SKM-1 treated with dmso at 0.1 percent for 144 hours (cell line): ENCODE measurements at regions not wholly inside any gene's neighbourhood (a gene's known extent, or its start where the extent isn't known, plus 50 kb on each side); places are given as distances from the start of the nearest gene placed in this dataset.

Source experiments
- DNase-seq: peaks from one replicate; lab custom pipeline; 2025; ENCODE audit not compliant: unreplicated experiment; lab: John Stamatoyannopoulos, UW

DNA sequence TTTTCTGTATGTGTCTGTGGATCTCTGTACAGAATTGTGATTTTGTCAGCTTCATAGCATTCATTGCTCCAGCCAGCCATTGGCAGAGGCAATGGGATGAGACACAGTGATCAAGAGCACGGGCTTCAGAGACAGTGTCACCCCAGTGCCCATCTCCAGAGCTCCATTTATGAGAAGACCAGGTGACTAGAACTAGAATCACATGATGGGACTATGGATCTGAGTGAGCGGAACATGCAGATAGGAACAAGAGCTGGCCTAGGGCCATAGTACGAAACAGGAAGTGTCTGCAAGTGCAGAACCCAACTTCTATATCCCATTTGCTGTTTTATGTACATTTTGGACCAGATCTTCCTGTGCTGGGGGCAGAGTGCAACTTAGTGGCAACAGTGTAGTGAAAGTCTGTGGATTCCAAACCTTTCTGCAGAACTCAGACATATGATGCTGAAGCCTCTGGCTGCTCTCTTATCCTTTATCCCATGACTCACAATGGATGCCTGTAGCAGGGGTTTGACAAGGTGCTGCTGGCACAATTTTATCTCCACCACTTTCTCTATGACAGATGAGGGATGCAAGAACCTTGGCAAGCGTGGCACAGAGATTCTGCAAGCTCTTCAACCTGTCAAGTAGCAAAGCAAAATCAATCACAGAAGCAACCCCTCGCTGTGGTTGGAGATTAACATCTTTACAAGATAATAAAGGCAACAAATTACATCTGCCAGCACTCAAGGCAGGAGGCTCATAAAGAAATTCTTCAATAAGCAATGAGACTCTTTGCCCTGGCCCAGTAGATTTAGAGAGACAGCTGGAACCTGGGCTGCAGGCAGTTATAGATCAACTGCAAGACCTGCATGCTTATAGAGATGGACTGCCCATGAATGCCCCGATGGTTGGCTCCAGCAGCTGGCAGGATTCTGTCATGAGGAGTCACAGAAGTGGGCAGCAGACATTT lies 681.3 kb downstream of the TNS3 start:
- no peak for DNase-seq

DNA sequence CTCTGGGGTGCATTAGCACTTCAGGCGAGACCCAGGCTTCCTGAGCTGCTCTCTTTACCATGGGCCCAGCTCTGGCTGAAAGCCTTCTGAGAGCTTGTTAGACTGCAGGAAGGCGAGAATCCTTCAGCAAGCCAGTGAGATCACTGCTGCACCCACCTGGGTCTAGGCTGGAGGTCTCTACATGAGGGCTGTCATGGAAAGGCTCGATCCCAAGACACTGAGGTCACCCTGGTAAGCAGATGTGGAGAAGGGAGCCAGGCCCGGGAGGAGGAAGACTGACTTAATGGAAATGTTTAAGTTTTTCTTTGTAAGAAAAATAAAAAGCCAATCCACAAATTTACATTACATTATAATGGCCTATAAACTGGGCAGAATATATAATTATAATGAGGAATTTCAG lies 684.5 kb downstream of the TNS3 start:
- no peak for DNase-seq

DNA sequence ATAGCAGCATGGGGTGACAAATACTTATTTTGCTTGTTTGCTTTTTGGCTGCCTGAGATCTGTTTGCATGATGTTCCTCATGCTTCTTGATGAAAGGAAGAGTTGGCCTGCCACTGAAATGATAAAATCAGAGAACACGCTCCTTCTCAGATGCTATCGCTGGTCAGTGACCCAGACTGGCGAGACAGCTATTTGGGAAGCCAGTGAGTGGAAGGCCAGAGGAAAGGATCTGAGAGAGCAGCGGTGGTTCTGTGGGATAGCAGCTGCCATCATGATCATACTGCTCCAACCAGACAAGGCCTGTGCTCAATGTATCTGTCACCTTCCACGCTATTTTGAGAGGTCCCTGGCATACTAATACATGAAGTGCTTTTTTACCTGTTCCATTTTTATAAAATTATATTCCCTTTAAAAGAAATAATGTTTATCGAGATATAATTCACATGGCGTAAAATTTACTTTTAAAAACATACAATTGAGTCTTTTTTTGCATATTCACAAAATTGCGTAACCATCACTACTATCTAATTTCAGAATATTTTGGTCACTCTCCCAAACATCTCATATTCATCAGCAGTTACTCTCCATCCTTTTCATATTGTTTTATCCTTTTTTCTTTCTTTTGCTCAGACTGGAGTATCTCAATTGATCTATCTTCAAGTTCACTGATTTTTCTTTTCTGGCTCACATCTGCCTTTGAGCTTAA lies 695.1 kb downstream of the TNS3 start:
- DNase-seq = no peak

DNA sequence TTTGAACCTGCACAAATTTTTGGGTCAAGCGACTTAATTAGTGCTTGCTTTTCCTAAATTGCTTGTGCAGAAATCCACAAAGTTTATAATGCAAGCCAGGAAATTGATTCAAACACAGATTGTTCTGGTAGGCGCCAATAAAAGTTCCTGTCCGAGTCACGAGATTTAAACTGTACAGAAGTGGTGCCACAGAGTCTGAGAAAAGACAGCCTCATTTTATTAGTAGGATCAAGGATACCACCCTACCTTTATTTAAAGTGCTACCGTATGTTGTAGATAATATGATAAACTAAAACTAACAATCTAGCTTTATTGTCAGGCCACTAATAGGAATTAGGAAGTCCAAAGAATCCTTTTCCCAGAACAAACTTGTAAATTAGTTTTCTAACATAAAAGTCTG lies 696.7 kb downstream of the TNS3 start:
- no peak for DNase-seq

DNA sequence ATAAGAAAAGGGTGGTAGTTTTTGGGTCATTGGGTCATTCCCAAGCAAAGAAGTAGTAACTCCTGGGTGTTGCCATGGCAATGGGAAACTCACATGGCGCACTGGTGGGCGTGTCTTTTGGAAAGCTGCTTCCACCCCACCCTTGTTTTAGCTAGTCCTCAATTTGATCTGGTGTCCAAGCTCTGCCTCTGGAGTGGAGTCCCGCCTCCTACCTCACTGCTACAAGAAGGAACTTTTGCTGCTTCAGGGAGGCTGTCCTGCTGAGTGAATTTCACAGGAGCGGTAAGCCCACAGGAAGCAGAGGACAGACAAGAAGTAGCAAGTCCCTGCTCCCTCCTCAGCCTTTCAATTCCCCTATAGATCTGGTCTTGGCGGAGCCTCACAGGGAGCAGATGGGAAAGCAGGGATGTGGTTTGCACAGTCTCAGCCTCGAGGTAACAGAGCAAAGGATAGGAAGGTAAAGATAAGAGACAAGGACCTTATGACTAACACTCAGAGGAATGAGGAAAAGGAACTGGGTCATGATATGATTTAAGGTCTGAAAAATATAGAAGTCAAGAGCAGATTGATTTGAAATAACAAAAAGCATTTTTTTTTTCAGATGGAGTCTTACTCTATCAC lies 700.3 kb downstream of the TNS3 start:
- DNase-seq = no peak

DNA sequence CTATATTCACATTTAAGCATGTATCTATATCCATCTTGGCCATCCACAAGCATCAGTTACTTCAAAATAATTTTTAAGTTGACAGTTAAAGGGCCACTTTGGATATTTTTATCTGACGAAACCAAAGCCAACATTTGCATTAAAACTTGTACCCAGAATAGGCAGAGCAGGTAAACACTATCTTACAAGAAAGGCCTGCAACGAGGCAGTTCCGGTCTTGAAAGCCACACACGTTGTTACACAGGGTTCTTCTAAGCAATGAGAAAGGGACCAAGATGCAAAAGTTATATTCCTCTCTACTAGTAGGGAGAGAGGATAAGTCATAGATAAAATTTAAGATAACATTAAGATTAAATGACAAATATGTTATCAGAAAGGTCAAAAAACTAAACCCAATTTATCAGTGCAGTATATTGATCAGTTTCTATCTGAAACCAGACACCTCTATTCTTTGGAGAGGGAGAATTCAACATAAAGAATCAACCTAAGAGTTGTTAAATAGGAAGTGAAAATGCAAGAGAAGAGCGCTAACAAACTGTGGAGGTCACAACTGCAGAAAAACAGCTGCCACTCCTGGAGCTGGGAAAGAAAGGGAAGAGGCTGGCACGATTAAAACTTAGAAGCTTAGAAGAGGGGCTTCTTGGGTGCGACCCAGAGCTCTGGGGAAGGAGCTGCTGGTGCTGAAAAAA lies 701.3 kb downstream of the TNS3 start:
- no peak for DNase-seq

DNA sequence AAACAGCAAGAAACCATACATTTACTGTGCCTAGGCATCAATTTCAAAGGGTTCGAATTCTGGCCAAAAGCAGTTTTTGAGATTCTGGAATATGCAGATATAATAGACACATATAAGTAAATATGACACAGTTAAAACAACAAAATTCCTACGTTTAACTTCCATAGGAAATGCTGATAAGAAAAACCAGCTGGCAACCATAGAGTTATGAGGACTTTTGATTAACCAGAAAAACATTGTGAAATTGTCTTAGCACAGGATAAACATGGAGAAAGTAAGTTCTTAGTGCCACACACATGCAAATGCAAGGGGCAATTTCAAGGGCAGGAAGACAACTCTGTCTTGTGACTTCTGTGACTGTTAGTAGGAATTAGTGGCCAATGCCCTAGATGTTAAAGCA lies 702.1 kb downstream of the TNS3 start:
- DNase-seq = no peak

DNA sequence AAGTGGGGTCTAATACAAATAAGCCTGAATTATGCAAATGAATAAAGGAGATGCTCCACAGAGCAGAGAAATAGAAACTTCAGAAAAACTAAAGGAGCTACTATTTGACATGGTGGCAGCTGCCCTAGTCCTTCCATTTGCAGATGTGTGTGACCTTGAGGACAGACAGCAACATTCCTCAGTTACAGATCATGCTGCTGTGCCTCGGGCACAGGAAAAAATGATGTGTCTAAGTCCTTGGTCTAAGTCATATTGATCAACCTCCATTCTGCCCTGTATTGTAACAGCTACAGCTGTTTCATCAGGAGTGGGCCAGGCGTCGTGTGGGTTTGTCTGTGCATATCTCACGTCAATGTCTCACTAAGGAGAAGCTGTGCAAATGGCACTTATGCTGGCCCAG lies 710.4 kb downstream of the TNS3 start:
- no peak for DNase-seq

DNA sequence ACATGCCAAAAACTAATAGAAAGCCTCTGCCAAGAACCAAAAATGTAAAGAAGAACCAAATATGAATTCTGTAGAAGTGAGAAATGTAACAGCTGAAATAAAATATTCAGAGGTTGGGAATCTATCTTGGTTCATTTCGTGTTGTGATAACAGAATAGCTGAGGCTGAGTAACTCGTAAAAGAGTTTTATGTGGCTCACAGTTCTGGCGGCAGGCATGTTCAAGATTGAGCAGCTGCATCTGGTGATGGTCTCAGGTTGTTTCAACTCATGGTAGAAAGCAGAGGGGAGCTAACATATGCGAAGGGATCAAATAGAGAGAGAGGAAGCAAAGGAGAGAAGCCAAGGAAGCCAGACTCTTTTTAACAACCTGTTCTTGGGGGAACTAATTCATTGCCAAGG lies 717.2 kb downstream of the TNS3 start:
- DNase-seq = no peak

DNA sequence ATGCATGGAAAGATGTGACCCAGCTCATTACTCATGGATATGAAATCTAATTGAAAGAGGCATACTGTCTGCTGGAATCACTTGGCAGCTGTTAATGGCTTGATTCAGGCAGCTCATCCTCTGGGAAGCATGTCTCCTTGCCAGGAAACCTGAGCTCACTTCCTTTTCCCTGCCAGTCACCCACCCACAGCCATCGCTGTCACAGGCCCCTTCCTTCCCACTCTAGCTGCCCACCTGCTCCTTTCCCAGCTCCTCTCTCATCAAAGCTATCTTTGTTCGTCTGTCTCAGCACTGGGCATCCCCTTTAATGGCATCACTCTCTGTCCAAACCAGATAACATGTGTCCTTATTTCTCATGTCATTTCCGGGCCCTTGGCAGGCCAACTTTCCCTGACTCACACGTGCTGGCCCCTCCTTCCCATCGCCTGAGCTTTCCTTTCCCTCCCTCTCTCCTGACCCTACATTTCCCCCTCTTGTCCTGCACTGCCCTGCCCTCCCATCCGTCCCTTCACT lies 721.9 kb downstream of the TNS3 start:
- DNase-seq = no peak

DNA sequence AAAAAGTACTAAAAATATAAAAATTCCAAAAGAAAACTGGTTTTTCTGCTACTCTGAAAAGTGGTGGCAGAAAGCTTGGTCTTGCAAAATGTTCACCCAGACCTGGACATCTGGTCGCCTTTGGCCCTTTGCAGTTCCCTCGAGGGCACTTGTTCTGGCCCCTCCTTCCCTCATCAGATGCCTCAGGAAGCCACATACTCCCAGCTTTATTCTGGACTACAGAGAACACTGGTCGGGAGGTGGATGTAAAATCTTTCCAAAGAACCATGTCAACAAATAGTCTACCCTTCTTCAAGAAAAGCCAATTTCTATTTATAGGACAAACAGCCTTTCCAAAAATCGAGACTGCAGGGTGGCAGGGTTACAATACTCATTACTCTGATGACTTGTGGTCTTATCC lies 726.1 kb downstream of the TNS3 start:
- no peak for DNase-seq

DNA sequence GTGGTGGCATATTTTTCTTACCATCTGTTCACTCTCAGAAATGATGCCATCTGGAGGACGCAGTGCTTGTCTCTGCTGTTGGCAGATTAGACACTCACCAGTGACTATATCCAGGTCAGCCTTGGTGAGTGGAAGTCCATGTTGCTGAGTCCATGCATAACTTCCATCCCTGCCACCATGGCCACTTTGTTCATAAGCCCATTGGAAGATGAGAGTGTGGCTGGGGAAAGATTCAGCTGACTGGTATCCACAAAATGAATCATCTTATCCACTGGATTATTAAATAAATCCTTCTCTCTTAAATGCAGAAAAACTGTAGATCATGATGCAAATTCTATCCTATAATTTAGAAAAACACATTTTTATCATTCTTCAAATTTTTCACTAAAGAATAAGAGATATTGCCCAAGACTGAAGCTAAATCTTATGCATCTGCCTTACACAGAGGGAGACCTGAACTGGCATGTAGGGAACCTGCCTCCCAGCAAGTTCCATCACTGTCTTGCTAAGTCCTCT lies 726.9 kb downstream of the TNS3 start:
- DNase-seq = no peak

DNA sequence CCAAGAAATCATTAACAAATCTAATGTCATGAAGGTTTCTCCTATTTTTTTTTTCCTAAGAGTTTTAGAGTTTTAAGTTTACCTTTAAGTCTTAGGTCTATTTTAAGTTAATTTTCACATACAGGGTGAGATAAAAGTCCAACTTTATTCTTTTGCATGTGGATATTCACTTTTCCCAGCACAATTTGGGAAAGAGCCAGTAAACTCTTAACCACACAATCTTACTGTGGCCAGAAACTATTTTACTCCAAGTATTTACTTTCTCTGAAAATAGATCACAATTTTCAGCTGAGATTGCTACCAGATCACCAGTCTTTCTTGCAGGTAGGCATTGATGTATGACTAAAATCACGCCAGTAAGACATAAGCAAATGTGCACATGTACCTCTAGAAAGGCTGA lies 728.5 kb downstream of the TNS3 start:
- no peak for DNase-seq

DNA sequence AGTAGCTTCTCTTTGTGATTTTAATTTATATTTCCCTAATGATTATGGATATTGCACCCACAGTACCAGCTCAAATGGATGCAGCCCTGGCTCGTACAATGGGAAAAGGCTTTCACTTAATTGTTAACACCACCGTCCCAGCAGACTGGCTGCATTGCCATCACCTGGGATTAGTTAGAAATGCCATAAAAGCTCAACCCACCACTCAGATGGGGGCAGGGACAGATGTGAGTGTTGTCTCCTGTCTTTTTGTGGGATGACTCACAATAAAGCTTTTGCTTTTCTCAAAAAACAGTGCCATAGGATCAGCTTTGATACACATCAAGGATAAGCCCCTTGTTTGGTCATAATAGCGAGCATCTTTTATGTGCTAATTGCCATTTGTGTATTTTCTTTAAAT lies 729.1 kb downstream of the TNS3 start:
- DNase-seq = no peak

DNA sequence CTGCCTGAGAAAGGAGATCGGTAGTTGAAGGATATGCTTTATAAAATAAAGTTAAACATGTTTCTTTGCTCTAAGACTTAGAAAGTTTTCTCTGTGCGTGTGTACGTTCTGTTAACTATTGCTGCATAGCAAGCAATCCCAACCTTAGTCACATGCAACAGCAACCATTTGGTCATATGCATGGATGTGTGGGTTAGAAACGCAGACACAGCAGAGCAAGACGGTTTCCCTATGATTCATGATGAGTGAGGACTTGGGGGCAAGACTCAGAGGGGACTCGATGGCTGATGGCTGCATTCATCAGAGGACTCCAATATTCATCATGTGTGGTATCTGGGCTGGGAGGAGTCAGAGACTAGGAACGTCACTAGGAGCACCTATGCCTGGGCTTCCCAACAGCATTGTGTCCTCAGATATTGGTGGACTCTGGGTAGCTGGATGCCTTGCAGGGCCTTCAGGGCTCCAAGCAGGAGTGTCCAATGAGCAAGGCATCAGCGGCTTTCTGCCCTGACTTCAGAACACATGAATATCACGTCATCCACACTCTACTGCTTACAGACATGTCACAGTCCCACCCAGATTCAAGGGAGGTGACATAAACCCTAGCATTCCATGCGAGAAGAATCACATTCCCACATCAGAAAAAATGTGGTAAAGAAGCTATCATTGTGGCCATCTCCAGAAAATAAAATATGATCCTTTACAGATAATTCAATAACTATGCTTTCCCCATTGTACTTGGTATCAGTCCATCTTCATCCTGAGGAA lies 731.2 kb downstream of the TNS3 start:
- DNase-seq = no peak

DNA sequence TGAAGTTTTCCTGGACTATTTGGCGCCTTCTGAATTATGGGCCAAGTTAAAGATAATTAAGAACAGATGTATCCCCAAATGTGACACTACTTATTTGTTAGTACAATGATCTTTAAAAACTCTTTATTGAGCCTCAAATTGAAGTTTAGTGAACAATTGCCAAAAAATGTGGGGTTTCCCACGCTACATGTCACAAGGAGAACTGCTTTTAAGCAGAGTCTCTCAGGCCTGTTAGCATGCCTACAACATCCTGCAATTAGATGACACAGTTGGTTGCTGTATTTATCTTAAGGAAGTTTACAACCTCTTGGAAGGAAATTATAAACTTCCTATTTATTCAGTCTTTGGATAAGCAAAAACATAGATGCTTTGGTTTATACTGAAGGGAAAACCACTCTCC lies 733.0 kb downstream of the TNS3 start:
- DNase-seq = no peak

DNA sequence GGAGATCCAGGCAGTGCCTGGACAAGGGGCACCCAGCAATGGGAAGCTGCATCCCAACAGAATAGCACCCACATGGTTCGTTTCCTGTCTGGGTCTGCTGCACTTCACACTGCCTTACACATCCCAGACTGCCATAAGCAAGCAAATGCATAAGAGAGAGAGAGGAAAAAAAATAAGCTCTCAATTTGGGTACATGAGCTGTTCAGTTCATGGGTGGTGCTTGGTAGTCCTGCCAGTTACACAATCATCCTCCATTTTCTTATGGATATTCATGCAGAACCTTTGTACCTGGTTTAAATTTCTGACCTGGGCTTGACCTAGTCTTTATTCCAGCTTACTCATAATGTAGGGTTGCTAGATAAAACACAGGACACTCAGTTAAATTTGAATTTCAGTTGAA lies 733.6 kb downstream of the TNS3 start:
- no peak for DNase-seq

DNA sequence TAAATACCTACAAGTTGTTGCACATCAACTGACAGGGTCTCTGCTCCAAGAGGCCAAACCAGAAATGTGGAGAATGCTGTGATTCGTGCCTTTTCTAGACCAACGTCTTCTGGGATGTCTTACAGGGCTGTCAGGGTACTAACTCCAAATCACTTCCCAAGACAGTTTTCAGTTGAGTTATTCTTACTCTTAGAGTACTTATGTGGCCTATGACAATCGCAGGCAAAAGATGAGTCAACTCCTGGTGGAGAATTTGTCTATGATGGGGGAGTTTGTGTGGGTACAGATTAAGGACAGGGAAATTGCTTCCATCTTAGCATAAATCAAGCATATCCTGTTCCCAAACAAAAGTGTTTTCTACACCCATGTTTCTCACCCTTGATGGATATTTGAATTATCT lies 734.8 kb downstream of the TNS3 start:
- DNase-seq = no peak

DNA sequence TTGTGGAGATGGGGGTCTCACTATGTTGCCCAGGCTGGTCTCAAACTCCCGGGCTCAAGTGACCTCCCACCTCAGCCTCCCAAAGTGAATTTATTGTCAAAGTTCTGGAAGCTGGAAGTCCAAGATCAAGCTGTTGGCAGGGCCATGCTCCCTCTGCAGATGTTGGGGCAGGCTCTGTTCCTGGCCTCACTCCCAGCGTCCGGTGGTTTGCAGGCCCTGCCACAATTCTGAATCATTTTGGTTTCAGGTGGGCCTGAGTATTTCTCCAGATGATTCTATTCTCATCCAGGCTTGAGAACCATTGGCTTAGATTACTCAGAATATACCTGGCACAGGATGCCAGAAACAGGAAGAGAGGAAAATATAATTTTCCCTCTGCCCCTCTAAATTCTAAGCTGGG lies 737.4 kb downstream of the TNS3 start:
- DNase-seq = no peak

DNA sequence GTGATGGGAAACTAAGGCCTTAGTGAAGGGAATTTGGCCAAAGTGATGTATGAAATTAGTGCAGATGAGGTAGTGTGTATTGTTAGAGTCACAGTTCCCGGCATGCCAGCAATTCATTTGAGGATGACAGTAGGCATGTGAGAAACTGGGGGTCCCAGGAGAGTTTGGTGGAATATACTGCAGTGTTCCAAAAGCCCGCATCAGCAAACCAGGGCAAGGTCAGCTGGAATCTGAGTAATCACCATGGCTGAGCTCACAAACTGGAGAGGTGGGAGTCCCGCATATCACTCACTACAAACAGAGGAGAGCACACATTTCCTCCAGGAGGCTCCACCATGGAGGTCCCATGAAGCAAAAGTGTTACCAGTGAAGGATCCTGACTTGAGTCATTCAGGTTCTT lies 740.7 kb downstream of the TNS3 start:
- DNase-seq = no peak
